GM23248 (cell line): ENCODE measurements at regions not wholly inside any gene's neighbourhood (a gene's known extent, or its start where the extent isn't known, plus 50 kb on each side); places are given as distances from the start of the nearest gene placed in this dataset.

Experiments used
- EZH2 ChIP-seq: fragments of 200-600 bp; sonication (generic); IDR thresholded peaks from 2 replicates; pipeline ENCODE4 v1.6.1; 2018; ENCODE audit warnings: antibody characterized with exemption, mild to moderate bottlenecking; ENCODE audit not compliant: insufficient read depth, poor library complexity, severe bottlenecking
- EZH2phosphoT487 ChIP-seq: fragments of 200-600 bp; sonication (generic); IDR thresholded peaks from 2 replicates; pipeline ENCODE4 v1.6.1; 2018; ENCODE audit warnings: antibody characterized with exemption, moderate library complexity, mild to moderate bottlenecking, low read depth; ENCODE audit not compliant: insufficient read depth

- TF ChIP-seq EZH2 (no peak), EZH2phosphoT487 (no peak)
These were observed 55.6 kb upstream of the LSM6 start for GRCh38 chr4:146119845-146120404.
